ENCODE measurements at regions not wholly inside any gene's neighbourhood (a gene's known extent, or its start where the extent isn't known, plus 50 kb on each side); places are given as distances from the start of the nearest gene placed in this dataset.
"Not testable (repeated sequence)": the region's sequence is repeated elsewhere in the genome, so short reads cannot be mapped to it uniquely, and the experiment has no call there.

DNA sequence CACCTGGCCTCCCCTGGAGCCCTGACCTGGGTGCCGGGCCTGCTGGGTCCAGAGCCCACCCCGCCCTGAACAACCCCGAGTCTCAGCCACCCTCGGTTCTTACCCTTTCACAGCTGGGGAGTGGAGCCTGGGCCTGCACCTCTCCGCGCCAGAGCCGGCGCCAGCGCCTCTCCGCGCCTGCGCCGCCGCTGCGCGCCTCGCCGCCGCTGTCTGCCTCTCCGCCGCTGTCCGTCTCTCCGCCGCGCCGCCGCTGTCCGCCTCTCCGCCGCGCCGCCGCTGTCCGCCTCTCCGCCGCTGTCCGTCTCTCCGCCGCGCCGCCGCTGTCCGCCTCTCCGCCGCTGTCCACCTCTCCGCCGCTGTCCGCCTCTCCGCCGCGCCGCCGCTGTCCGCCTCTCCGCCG is 326.9 kb upstream of the PLGLB1 start:
- DNase-seq = not testable (repeated sequence)

DNA sequence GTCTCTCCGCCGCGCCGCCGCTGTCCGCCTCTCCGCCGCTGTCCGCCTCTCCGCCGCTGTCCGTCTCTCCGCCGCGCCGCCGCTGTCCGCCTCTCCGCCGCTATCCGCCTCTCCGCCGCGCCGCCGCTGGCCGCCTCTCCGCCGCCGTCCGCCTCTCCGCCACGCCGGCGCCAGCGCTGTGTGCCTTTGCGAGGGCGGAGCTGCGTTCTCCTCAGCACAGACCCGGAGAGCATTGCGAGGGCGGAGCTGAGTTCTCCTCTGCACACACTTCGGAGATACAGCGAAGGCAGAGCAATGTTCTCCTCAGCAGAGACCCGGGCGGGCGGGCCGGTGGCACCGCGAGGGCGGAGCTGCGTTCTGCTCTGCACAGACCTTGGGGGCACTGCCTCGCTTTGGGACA is 327.4 kb upstream of the PLGLB1 start:
- not testable (repeated sequence) for DNase-seq, ATAC-seq

More for the DNA sequence above, 326.9 kb upstream of the PLGLB1 start:
- ATAC-seq = not testable (repeated sequence)

DNA sequence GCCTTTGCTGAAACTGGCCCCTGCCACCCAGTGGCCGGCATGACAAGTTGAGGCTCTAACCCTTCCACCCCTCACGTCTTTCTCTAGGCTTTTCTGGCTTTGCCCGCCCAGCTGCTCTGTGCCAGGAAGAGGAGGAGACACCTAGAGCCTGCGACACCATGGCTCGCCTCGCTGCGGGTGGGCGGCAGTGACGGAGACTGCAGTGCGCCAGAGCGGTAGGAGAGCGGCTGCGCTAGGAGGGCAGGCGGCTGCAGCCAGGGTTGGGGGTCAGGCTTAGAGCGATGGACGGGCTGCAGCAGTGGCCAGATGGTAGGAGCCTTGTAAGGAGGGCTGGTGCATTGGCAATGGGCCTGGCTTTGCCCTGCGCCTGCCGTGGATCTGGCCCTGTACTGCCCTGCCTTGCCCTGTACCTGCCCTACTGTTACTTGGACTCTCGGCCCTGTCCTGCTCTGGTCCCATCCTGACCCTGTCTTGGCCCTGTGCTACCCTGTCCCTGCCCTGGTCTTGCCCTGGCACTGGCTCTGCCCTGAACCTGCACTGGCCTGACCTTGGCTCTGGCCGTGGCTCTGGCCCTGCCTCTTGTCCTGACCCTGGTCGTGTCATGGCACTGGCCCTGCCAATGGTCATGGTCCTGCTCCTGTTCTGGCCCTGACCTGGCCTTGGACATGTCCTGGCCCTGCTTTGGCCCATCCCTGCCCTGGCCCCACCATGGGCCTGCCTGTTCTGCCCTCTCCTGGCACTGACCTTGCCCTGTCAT is 330.7 kb upstream of the PLGLB1 start:
- not testable (repeated sequence) for ATAC-seq, DNase-seq

GRCh38 chr2:87353408-87353807 is 331.8 kb upstream of the PLGLB1 start:
- ATAC-seq = not testable (repeated sequence)

DNA sequence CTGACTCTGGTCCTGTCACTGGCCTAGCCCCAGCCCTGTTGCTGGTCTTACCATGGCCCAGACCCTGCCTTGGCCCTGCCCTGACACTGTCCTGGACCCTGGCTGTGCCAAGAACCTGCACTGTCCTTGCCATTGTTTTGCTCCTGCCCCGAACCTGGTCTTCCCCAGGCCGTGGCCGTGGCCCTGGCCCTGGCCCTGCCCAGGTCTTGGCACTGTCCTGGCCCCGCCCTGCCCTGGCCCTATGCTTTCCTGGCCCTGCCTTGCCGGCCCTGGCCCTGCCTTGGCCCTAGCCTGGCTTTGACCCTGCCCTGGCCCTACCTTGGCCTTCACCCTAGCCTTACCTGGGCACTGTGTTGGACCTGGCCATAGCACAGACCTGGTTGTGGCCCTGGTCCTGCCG is 332.5 kb upstream of the PLGLB1 start:
- DNase-seq = not testable (repeated sequence)

More at GRCh38 chr2:87353408-87353807, 331.8 kb upstream of the PLGLB1 start:
- DNase-seq = not testable (repeated sequence)

GRCh38 chr2:87360250-87360649 is 338.6 kb upstream of the PLGLB1 start:
- DNase-seq, ATAC-seq: not testable (repeated sequence)

More for the DNA sequence above, 332.5 kb upstream of the PLGLB1 start:
- ATAC-seq = not testable (repeated sequence)

DNA sequence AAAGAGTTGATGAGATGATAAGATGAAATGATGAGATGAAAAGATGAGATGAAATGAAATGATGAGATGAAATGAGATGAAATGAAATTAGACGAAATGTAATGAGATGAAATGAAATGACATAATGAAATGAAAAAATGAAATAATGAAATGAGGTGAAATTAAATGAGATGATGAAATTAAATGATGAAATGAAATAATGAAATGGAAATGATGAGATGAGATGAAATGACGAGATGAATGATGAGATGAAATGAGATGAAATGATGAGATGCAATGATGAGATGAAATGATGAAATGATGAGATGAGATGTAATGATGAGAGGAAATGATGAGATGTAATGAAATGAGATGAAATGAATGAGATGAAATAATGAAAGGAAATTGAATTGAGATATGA is 339.3 kb upstream of the PLGLB1 start:
- not testable (repeated sequence) for ATAC-seq, DNase-seq

GRCh38 chr2:87361805-87362204 is 340.2 kb upstream of the PLGLB1 start:
- ATAC-seq, DNase-seq: not testable (repeated sequence)

DNA sequence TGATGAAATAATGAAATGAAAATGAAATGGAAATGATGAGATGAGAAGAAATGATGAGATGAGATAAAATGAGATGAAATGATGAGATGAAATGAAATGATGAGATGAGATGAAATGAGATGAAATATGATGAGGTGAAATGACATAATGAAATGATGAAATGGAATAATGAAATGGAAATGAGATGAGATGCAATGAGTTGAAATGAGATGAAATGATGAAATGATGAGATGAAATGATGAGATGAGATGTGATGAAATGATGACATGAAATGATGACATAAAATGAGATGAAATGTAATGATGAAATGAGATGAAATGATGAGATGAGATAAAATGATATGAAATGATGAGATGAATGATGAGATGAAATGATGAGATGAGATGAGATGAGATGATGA is 342.7 kb upstream of the PLGLB1 start:
- ATAC-seq, DNase-seq: not testable (repeated sequence)

DNA sequence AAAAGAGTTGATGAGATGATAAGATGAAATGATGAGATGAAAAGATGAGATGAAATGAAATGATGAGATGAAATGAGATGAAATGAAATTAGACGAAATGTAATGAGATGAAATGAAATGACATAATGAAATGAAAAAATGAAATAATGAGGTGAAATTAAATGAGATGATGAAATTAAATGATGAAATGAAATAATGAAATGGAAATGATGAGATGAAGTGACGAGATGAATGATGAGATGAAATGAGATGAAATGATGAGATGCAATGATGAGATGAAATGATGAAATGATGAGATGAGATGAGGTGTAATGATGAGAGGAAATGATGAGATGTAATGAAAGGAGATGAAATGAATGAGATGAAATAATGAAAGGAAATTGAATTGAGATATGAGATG is 343.4 kb upstream of the PLGLB1 start:
- not testable (repeated sequence) for DNase-seq, ATAC-seq

- DNase-seq, ATAC-seq: not testable (repeated sequence)
These were observed 361.8 kb upstream of the PLGLB2 start for GRCh38 chr2:87386063-87386560.

DNA sequence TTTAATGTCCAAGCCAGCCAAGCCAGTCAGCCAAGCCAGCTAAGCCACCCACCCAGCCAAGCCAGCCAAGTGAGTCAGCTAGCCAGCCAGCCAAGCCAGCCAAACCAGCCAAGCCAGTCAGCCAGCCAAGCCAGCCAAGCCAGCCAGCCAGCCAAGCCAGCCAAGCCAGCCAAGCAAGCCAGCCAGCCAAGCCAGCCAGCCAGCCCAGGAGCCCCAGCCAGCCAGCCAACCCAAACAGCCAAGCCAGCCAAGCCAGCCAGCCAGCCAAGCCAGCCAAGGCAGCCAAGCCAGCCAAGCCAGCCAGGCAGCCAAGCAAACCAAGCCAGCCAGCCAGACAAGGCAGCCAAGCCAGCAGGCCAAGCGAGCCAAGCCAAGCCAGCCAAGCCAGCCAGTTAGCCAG is 352.1 kb upstream of the PLGLB2 start:
- ATAC-seq, DNase-seq: not testable (repeated sequence)

DNA sequence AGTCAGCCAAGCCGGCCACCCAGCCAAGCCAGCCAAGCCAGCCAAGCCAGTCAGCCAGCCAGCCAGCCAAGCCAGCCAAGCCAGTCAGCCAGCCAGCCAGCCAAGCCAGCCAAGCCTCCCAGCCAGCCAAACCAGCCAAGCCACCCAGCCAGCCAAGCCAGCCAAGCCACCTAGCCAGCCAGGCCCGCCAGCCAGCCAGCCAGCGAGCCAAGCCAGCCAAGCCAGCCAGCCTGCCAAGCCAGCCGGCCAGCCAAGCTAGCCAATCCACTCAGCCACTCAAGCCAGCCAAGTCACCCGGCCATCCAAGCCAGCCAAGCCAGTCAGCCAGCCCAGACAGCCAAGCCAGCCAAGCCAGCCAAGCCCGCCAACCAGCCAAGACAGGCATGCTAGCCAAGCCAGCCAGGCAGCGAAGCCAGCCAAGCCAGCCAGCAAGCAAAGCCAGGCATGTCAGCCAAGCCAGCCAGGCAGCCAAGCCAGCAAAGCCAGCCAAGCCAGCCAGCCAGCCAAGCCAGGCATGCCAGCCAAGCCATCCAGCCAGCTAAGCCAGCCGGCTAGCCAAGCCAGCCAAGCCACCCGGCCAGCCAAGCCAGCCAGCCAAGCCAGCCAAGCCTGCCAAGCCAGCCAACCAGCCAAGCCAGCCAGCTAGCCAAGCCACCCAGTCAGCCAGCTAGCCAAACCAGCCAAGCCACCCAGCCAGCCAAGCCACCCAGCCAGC is 351.2 kb upstream of the PLGLB2 start:
- not testable (repeated sequence) for DNase-seq, ATAC-seq

- not testable (repeated sequence) for ATAC-seq, DNase-seq
These were observed 350.4 kb upstream of the PLGLB2 start for GRCh38 chr2:87397276-87398065.

GRCh38 chr2:87398567-87399305 is 349.2 kb upstream of the PLGLB2 start:
- DNase-seq, ATAC-seq: not testable (repeated sequence)

- no peak for DNase-seq
- ATAC-seq = no peak
These were observed 346.1 kb upstream of the PLGLB2 start for GRCh38 chr2:87401726-87402345.

GRCh38 chr2:87403893-87404175 is 344.1 kb upstream of the PLGLB2 start:
- no peak for DNase-seq
- ATAC-seq = no peak

DNA sequence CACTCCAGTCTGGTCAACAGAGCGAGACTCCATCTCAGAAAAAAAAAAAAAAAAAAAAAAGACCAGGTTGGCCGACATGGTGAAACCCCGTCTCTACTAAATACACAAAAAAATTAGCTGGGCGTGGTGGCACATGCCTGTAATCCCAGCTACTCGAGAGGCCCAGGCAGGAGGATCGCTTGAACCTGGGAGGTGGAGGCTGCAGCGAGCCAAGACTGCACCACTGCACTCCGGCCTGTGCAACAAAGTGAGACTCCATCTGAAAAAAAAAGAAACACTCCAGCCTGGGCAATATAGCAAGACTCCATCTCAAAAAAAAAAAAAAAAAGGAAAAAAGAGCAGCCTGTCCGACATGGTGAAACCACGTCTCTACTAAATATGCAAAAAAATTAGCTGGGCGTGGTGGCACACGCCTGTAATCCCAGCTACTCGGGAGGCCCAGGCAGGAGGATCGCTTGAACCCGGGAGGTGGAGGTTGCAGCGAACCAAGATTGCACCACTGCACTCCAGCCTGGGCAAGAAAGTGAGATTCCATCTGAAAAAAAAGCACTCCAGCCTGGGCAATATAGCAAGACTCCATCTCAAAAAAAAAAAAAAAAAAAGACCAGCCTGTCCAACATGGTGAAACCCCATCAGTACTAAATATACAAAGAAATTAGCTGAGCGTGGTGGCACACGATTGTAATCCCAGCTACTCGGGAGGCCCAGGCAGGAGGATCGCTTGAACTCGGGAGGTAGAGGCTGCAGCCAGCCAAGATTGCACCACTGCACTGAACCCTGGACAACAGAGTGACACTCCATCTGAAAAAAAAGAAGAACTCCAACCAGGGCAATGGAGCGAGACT is 343.3 kb upstream of the PLGLB2 start:
- not testable (repeated sequence) for DNase-seq, ATAC-seq

DNA sequence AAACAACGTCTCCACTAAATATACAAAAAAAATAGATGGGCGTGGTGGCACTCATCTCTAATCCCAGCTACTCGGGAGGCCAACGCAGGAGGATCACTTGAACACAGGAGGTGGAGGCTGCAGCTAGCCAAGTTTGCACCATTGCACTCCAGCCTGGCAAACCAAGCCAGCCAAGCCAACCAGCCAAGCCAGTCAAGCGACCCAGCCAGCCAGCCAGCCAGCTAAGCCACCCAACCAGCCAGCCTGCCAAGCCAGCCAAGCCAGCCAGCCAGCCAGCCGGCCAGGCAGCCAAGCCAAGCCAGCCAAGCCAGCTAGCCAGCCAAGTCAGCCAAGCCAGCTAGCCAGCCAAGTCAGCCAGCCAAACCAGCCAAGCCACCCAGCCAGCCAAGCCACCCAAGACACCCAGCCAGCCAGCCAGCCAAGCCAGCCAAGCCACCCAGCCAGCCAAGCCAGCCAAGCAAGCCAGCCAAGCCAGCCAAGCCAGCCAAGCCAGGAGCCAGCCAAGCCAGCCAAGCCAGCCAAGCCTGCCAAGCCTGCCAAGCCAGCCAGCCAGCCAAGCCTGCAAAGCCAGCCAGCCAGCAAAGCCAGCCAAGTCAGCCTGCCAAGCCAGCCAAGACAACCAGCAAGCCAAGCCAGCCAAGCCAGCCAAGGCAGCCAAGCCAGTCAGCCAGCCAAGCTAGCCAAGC is 342.2 kb upstream of the PLGLB2 start:
- DNase-seq, ATAC-seq: not testable (repeated sequence)
